M059J (cell line): ENCODE measurements at regions not wholly inside any gene's neighbourhood (a gene's known extent, or its start where the extent isn't known, plus 50 kb on each side); places are given as distances from the start of the nearest gene placed in this dataset.

Experiments used
- DNase-seq: peaks from one replicate; pipeline ENCODE4 v3.0.0-alpha.2; 2012; ENCODE audit warnings: low read depth

DNA sequence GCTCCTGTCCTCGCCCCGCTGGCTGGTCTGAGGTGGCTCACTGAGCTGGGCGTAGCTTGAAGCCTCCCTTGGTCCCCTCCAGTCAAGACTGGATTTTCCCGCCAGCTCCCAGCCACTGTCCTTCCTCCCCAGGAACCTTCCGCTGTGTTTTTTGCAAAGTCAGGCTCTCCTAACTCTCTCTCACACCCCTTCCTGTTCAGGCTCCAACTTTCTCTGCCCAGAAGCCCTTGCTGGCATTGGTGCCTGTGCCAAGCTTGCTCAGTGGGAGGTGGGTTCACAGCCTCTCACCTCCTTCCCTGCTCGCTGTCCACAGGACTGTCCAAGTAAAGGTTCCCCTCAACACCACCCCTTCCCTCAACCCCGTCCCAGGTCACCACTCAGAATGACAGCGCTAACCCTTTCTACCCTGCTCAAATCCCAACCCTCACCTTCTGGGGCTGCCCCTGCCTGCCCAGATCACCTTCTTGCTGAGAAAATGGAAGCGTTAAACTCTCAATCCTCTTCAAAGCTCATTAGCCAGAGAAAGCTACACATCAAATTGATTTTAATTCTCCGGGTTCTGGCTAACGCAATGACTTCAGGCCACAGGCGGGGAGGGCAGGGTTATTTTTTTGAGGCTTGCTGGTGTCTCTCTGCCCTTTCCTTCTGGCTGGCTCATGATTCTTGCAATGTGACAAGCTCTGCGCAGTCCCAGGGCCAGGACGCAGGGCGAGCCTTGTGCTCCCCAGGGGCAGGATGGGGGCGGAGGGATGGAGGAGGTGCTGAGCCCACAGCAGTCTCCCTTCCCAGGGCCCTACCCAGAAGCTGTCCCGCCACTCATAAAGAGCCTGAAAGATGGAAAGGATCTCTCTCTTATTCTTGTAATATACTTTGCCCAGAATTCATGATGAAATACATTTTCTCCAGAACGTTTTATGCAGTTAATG lies 357.2 kb upstream of the TNRC6C start:
- no peak for DNase-seq

- DNase-seq = peak; percentile 81
Observed at GRCh38 chr17:77602062-77602746, 356.3 kb upstream of the TNRC6C start.

DNA sequence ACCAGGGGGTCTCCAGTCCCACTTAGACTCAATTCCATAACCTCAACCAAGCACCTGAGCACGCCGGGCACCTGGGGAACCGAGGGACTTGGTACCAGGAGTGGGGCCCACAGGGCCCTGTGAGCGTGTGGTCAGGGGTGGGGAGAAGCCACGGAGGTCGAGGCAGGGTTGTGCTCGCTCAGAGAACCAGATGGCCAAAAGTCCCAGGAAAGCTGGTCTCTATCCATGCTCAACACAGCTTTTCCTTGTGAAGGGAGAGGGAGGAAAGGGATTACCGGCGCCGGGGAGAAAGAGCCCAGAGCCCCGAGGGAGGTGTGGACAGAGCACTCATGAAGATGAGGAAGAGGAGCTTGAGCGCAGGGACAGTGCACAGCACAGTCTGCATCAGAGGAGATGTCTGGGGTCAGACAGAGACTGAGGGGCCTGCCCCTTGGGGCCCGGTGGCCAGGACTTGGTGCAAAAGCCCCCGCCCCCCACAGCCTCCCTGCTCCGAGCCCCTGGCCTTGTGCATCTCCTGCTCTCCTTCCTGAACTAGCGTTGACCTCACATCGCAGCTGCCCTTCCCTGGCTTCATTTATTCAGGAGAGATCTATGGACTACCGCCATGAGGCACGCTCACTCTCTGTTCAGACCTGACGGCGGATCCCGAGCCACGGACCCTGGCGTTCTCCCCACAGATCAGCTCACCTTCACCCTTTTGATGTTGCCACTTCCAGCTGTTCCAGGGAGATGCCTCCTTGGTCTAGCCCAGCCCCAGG lies 355.4 kb upstream of the TNRC6C start:
- DNase-seq = no peak

DNA sequence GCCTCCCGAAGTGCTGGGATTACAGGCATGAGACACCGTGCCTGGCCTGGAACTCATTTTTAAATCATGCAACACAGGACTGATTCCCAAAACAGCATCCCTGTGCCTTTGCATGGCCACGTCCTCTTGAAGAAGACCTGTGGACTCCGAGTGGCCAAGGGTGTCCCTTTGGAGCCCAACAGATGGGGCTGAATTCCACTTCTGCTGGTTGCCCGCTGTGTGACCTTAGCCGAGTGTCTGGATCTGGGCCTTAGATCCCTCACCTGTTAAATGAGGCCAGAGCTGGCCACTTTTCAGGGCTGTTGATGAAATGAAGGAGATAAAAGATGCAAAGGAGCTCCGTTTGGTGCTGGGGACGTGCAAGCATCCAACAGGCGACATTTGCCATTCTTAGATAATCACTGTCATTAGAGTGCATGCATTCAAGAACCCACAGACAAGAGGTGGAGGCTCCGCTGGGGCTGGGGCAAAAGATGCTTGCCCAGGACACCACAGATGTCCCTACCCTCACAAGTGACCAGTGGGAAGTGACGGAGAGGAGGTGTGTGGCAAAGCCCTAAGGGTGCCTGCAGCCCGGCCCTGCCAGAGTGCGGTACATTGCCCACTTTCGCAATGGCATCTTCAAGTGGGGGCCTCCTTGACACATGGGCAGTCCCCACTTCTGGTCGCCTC lies 354.1 kb upstream of the TNRC6C start:
- no peak for DNase-seq

DNA sequence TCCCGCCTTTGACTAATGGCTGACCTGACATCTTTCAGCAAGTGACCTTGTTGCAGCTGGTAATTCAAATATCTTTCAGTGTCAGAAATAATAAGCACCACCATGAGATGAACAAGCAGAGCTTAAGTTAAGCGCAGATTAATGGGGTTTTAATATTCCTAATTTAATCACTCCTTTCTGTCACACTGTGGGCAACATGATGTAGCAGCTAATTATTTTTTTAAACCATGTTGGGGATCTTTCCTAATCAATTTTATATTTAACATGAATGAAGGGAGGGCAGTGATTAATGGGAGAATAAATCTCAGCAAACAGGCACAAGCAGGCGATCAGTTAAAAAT lies 353.6 kb upstream of the TNRC6C start:
- no peak for DNase-seq

DNA sequence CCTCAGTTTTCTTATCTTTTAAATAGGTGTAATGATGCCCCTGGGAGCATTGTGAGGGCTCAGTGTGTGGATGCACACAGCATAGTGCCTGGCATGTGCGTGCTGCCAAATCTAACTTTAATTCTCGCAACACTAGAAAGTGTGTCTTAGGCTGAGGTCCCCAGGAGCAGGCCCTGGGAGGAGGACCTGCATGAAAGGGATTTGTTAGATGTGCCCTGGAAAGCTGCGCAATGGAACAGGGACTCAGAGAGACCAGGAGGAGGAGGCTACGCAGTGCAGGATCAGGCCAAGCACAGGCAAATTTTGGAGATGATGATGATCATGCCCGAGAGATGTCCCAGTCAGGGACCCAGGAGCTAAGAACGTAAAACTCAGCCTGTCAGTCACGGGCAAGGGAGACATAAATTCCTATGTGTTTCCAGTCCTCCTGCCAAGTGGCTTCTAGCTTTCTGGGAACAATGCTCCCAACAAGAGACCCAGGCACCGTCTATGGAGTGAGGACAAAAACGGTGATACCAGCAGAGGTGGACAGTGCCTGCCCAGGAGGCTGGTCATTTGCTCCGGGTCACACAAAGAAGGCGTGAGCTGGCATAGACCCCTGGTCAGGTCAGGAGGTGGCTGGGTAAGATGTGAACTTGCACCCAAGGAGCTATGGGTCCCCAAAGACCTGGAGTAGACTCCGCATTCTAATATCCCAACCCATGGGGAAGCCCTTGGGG lies 352.2 kb upstream of the TNRC6C start:
- no peak for DNase-seq

- no peak for DNase-seq
Observed at GRCh38 chr17:77606865-77607210, 351.7 kb upstream of the TNRC6C start.

GRCh38 chr17:77607606-77608005 lies 350.9 kb upstream of the TNRC6C start:
- DNase-seq = no peak

DNA sequence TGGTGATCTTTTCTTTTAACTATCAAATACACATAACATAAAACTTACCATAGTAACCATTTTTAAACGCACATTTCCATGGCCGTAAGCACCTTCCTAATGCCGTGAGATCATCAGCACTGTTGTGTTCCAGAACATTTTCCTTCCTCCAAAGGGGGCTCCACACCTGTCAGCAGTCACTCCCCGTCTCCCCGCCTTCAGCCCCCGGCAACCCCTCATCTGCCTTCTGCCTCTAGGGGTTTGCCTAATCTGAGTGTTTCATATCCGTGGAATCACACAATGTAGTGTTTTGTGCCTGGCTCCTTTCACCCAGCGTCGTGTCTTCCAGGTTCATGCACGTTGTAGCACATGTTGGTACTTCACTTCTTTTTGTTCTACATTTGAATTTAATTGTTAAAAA lies 350.1 kb upstream of the TNRC6C start:
- no peak for DNase-seq

GRCh38 chr17:77609553-77610517 lies 348.7 kb upstream of the TNRC6C start:
- DNase-seq = no peak

DNA sequence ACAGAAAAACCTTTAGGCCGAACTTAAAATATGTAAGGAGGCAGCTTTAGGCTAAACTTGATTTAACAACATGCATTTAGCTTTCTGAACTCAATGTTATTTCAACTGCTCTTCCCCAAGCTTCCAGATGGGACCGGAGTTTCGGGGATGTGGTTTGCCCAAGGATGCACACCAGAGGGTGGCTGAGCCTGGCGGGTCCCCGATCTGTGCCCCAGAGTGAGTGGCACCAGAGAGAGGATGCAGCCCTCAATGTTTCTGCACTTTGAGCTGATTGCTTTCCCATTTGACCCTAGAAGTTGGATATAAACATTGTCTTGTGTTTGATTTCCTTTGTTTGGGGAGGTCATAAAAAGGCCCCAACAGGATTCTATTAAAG lies 348.0 kb upstream of the TNRC6C start:
- no peak for DNase-seq

DNA sequence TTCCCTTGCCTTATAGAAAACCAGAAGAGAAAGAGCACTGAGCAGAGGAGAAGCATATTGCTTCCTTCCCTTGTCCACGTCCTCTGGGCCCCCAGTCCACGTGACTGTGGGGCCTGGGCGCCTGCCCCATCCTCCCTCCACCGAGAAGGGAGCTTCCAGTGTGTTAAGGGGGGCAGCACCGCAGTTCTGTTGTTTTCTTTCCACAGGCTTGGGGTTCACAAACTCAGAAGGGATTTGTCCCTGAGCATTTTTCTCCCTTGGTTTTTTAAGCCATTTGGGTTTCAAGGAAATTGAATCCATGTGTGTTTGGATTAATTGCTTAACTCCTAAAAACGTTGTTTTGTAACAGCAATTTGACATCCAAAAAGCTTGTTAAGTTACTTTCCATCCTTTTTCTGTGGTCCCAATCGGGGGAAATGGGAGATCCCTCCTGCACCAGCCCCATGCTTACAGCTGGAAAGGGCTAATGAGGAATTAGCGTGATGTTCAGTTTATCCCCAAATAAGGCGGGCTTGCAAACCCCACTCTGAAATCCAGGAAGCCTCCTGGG lies 347.5 kb upstream of the TNRC6C start:
- DNase-seq = no peak

DNA sequence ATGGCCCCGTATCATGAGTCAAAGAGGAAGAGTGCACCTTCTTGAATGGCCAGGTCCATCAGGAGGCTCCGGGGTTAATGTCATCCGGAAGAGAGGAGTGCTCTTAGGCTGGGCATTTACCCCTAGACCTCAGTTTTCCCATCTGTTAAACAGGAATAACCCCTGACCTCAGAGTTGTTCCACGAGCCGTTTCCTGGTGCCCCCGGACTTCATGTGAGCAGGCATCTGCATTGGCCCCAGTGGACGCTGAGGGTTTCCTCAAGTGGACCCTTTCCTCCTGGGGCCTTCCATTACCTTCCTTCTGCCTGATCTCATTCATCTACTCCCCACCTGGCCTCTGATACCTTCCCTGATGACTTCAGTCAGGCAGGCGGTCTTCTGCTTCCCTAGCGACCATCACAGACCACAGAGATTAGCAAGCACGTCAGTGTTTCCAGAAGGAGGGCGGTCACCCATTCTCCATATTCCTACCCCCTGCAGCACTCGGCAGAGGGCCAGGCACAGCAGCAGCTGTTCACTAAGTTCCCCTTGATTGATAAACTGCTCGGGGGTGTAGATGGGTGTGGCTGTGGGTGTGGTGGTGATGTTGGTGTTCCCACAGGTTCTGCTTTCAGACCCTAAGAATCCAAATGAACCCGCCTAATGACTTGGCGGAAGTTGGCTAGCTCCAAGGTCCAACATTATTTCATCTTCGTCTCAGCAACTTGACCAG lies 346.6 kb upstream of the TNRC6C start:
- DNase-seq = no peak

DNA sequence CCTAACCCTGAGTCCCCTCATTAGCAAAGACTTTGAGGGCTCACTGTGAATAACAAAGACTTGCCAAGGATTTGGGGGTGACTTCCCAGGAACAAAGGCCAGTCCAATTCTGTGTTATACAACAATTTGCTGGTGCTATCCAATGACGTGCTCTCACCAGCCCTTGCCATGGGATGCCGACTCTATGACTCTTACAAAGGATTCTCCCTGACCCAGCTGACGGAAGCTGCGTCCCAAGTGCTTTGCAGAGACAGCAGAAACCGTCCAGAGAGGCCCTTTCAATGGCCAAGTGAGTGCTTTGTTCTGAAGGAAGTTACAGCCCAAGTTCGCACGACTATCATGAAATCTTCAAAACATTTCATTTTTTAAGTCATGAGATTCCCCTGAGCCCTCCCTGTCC lies 345.3 kb upstream of the TNRC6C start:
- DNase-seq = no peak

- no peak for DNase-seq
Observed at GRCh38 chr17:77613627-77614026, 344.9 kb upstream of the TNRC6C start.

- DNase-seq = no peak
Observed at GRCh38 chr17:77615703-77616253, 342.7 kb upstream of the TNRC6C start.

GRCh38 chr17:77616254-77616731 lies 342.2 kb upstream of the TNRC6C start:
- DNase-seq = peak; percentile 84

DNA sequence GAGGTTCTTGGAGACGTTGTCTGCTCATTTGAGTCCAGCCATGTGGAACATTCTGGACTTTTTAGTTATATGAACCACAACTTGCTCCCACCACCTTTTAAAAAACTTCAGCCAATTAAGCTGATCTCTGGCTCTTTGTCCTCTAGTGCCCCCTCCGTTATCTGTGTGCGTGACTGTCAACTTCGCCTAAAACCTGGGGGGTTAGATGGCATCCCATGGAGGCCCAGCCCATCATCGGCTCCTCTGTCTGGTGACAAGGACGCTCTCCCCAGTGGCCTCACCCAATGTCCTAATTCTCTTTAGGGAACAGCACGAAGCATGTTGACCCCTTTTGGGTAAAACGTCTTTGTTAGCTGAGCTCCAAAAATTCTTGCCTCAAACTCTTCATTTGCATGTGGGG lies 341.0 kb upstream of the TNRC6C start:
- no peak for DNase-seq

DNA sequence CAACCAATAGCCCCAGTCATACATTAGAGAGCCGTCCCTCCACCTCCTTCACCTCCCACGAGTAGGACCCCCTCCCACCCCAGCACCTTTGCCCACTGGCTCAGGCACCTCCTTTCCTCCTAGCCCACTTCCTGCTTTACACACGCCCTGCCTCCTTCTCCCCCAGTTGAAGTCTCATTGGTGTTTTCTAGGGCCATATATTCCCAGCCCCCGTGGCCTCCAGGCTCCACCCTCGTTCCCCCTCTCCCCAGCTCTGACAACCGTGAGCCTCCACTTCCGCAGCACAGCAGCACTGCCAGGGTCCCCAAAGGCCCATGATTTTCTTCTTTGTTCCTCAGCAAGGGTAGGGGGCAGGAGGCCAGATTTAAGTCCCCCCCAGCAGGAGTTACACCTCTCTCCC lies 340.3 kb upstream of the TNRC6C start:
- no peak for DNase-seq
